A673 (cell line): ENCODE measurements at regions not wholly inside any gene's neighbourhood (a gene's known extent, or its start where the extent isn't known, plus 50 kb on each side); places are given as distances from the start of the nearest gene placed in this dataset.

Experiments used
- EZH2 ChIP-seq: fragments of 200-600 bp; sonication (generic); IDR thresholded peaks from 2 replicates; pipeline ENCODE4 v1.6.1; 2017; ENCODE audit warnings: borderline replicate concordance, low read depth, mild to moderate bottlenecking, mixed read lengths, antibody characterized with exemption, low read length; ENCODE audit not compliant: poor library complexity, severe bottlenecking
- TF ChIP-seq, protein P1 (sequence below): fragments of 300-800, 200-600 bp; sonication (generic); conservative IDR thresholded peaks from 2 replicates; pipeline ENCODE4 v1.5.1; 2017; ENCODE audit warnings: low read depth, mild to moderate bottlenecking, antibody characterized with exemption, low read length, moderate library complexity, mixed read lengths

DNA sequence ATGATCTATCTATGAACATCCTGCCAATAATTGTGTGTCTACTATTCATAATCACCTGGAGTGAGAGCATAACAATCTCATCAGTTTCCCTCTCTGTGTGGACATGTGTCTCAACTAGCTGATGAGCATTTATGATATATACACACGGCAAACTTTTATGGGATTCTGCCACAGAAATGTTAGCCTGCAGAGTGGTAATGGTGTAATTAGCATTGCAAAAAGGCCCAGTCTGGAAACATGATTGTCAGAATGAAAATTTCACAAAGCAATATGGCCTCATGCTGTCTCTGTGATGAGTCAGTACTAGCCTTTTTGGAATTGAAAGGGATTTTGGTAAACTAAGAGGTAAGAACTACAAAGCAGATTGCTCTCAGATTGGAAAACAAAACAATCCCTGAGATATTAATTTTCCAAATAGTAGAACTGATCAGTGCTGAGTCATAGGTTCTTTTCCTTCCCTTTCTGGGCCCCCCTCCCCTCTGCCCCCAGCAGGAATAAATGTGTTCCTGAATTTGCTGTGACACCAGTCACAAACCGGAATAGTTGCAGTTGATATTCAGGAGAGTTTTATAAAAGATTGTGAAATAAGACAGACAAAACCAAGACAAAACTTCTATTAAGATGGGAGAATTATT lies 189.2 kb downstream of the OSR1 start:
- TF ChIP-seq, protein P1, sequence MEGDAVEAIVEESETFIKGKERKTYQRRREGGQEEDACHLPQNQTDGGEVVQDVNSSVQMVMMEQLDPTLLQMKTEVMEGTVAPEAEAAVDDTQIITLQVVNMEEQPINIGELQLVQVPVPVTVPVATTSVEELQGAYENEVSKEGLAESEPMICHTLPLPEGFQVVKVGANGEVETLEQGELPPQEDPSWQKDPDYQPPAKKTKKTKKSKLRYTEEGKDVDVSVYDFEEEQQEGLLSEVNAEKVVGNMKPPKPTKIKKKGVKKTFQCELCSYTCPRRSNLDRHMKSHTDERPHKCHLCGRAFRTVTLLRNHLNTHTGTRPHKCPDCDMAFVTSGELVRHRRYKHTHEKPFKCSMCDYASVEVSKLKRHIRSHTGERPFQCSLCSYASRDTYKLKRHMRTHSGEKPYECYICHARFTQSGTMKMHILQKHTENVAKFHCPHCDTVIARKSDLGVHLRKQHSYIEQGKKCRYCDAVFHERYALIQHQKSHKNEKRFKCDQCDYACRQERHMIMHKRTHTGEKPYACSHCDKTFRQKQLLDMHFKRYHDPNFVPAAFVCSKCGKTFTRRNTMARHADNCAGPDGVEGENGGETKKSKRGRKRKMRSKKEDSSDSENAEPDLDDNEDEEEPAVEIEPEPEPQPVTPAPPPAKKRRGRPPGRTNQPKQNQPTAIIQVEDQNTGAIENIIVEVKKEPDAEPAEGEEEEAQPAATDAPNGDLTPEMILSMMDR: no peak
- no peak for TF ChIP-seq EZH2
